Fibroblast of mammary gland (primary cell): ENCODE measurements at regions not wholly inside any gene's neighbourhood (a gene's known extent, or its start where the extent isn't known, plus 50 kb on each side); places are given as distances from the start of the nearest gene placed in this dataset.

Experiments
- DNase-seq: peaks from one replicate; pipeline ENCODE4 v3.0.0-alpha.2; 2010; ENCODE audit warnings: low read depth
- H3K4me3 ChIP-seq: 2 replicates; pipeline ENCODE4 v1.5.1; 2011; ENCODE audit warnings: low read depth, mild to moderate bottlenecking, low read length, moderate library complexity; ENCODE audit not compliant: control insufficient read depth
- CTCF ChIP-seq: conservative IDR thresholded peaks from 2 replicates; pipeline ENCODE4 v1.5.1; 2011; ENCODE audit warnings: low read depth, low read length, inconsistent platforms; ENCODE audit not compliant: control insufficient read depth, insufficient read depth

- no peak overlapping the region for H3K4me3 ChIP-seq
- no peak for DNase-seq
- TF ChIP-seq CTCF, result no peak
Observed at GRCh38 chr9:13629067-13629466, 349.6 kb upstream of the MPDZ start.

DNA sequence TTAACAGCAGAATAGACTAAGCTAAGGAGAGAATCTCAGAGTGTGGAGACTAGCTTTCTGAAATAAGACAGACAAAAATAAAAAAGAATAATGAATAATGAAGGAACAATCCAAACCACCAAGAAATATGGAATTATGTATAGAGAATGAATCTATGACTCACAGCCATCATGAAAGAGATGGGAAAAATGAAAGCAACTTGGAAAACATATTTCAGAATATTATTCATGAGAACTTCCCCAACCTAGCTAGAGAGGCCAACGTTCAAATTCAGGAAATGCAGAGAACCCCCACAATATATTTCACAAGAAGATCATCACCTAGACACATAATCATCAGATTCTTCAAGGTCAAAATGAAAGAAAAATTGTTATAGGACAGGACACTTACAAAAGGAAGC is 349.0 kb upstream of the MPDZ start:
- TF ChIP-seq CTCF, result no peak
- no peak overlapping the region for H3K4me3 ChIP-seq
- DNase-seq, result no peak

DNA sequence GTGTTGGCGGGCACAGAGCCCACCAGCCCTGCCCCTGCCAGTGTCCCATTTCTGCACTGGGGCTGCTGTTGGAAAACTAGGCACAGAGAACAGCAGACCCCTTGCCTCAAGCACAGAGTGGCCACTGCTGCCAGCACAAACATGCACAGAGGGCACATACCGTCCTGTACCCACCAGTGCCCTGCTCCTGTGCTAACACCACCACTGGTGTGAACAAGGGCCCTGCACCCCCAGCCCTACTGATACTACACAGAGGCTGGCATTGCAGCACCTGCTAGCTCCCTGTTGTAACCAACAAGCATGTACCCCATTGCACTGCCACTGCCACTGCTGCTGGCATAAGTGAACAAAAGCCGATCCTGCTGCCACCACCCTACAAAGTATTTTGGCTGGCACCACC is 348.0 kb upstream of the MPDZ start:
- no peak overlapping the region for H3K4me3 ChIP-seq
- no peak for DNase-seq
- no peak for TF ChIP-seq CTCF

- no peak overlapping the region for H3K4me3 ChIP-seq
- TF ChIP-seq CTCF, result no peak
- DNase-seq, result no peak
Observed at GRCh38 chr9:13627071-13627470, 347.6 kb upstream of the MPDZ start.

- DNase-seq, result no peak
Observed at GRCh38 chr9:13626601-13627000, 347.1 kb upstream of the MPDZ start.

GRCh38 chr9:13621872-13622564 is 342.5 kb upstream of the MPDZ start:
- DNase-seq, result no peak
- TF ChIP-seq CTCF, result no peak
- no peak overlapping the region for H3K4me3 ChIP-seq

More at GRCh38 chr9:13626601-13627000, 347.1 kb upstream of the MPDZ start:
- no peak overlapping the region for H3K4me3 ChIP-seq
- no peak for TF ChIP-seq CTCF
